OCI-LY1 (cell line): ENCODE measurements at regions not wholly inside any gene's neighbourhood (a gene's known extent, or its start where the extent isn't known, plus 50 kb on each side); places are given as distances from the start of the nearest gene placed in this dataset.
A peak's percentile ranks its signal among the peaks of the same experiment; 100 is the strongest.

Source experiments
- H2AFZ ChIP-seq: fragments of 200-600 bp; sonication (generic), shearing (Covaris generic); 2 replicates; pipeline ENCODE4 v1.6.0; 2014; ENCODE audit warnings: antibody characterized with exemption, mild to moderate bottlenecking, low read length
- H3F3A ChIP-seq: fragments of 200-600 bp; sonication (generic), shearing (Covaris generic); 2 replicates; pipeline ENCODE4 v1.6.0; 2014; ENCODE audit warnings: mild to moderate bottlenecking, antibody characterized with exemption, low read length, moderate library complexity; ENCODE audit not compliant: insufficient read depth
- H3K27ac ChIP-seq: fragments of 200-600 bp; sonication (generic); 2 replicates; pipeline ENCODE4 v1.5.1; 2014; ENCODE audit warnings: low read length, mixed run types, mild to moderate bottlenecking, low read depth; ENCODE audit not compliant: poor library complexity, severe bottlenecking
- H3K27me3 ChIP-seq: fragments of 200-600 bp; sonication (generic); 2 replicates; pipeline ENCODE4 v1.6.0; 2014; ENCODE audit warnings: antibody characterized with exemption, mild to moderate bottlenecking, low read length, moderate library complexity; ENCODE audit not compliant: insufficient read depth
- H3K36me3 ChIP-seq: fragments of 200-600 bp; sonication (generic); 2 replicates; pipeline ENCODE4 v1.6.1; 2014; ENCODE audit warnings: mild to moderate bottlenecking, antibody characterized with exemption, low read length, moderate library complexity, mixed read lengths; ENCODE audit not compliant: insufficient read depth
- H3K4me1 ChIP-seq: fragments of 200-600 bp; sonication (generic); 2 replicates; pipeline ENCODE4 v1.5.1; 2014; ENCODE audit warnings: mild to moderate bottlenecking, low read length, moderate library complexity; ENCODE audit not compliant: insufficient read depth, severe bottlenecking
- H3K4me2 ChIP-seq: fragments of 200-600 bp; sonication (generic), shearing (Covaris generic); 2 replicates; pipeline ENCODE4 v1.6.1; 2014; ENCODE audit warnings: low read length
- H3K4me3 ChIP-seq: fragments of 200-600 bp; sonication (generic); 2 replicates; pipeline ENCODE4 v1.5.1; 2014; ENCODE audit warnings: low read length, low read depth, mild to moderate bottlenecking, mixed read lengths; ENCODE audit not compliant: poor library complexity, severe bottlenecking
- H3K79me2 ChIP-seq: fragments of 200-600 bp; shearing (Covaris generic); 2 replicates; pipeline ENCODE4 v1.6.1; 2016; ENCODE audit warnings: mixed run types, low read length, mixed read lengths; ENCODE audit not compliant: insufficient read depth
- H3K9ac ChIP-seq: fragments of 200-600 bp; sonication (generic), shearing (Covaris generic); 2 replicates; pipeline ENCODE4 v1.6.1; 2014; ENCODE audit warnings: mild to moderate bottlenecking, low read length, mixed read lengths
- H3K9me2 ChIP-seq: fragments of 200-600 bp; sonication (generic), shearing (Covaris generic); 2 replicates; pipeline ENCODE4 v1.6.1; 2014; ENCODE audit warnings: low read depth, mild to moderate bottlenecking, low read length, mixed read lengths
- H3K9me3 ChIP-seq: fragments of 200-600 bp; shearing (Covaris generic); 2 replicates; pipeline ENCODE4 v1.6.1; 2014; ENCODE audit warnings: low read length, mixed read lengths
- H4K20me1 ChIP-seq: fragments of 200-600 bp; sonication (generic), shearing (Covaris generic); 2 replicates; pipeline ENCODE4 v1.6.0; 2016; ENCODE audit warnings: mild to moderate bottlenecking, low read length; ENCODE audit not compliant: insufficient read depth
- EZH2 ChIP-seq: fragments of 200-600 bp; sonication (generic), shearing (Covaris generic); IDR thresholded peaks from 2 replicates; pipeline ENCODE4 v1.8.0; 2017; ENCODE audit warnings: borderline replicate concordance, mixed run types, mild to moderate bottlenecking, antibody characterized with exemption, low read length, moderate library complexity, mixed read lengths
- TF ChIP-seq, protein P1 (sequence below): fragments of 200-600 bp; sonication (generic), shearing (Covaris generic); IDR thresholded peaks from 2 replicates; pipeline ENCODE4 v1.5.1; 2017; ENCODE audit warnings: mild to moderate bottlenecking, antibody characterized with exemption, low read length, moderate library complexity, mixed read lengths

DNA sequence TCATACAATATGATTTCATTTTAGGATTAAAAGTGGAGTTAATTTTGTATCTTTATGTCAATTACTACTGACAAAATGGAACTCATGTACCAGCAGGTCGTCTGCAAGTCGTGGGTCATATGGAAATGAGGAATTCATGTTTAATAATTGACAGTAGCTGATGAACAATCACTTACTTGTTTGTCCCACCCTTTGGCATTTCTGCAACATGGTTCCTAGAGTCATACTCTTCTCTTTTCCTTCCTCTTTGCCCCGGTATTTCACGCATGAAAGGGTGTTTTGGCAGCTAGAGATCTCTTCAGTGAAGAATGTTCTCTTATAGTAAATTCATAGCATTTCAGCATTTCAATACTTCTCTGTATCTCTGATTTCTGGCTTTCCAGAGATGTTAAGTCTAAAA lies 133.3 kb upstream of the SLC24A5 start:
- H3K4me3 ChIP-seq: no peak overlapping the region
- no peaks in the 10 kb centered on the region for H3K79me2 ChIP-seq
- no peak overlapping the region for H3K4me2 ChIP-seq
- H4K20me1 ChIP-seq: no peaks in the 10 kb centered on the region
- H3K9me3 ChIP-seq: no peaks in the 10 kb centered on the region
- H3K9me2 ChIP-seq: no peaks in the 10 kb centered on the region
- H3K27ac ChIP-seq: no peak overlapping the region
- no peak overlapping the region for H3K9ac ChIP-seq
- H3K4me1 ChIP-seq: no peaks in the 10 kb centered on the region
- H3F3A ChIP-seq: no peaks in the 10 kb centered on the region
- H2AFZ ChIP-seq: no peak overlapping the region
- no peaks in the 10 kb centered on the region for H3K27me3 ChIP-seq
- no peaks in the 10 kb centered on the region for H3K36me3 ChIP-seq
- no peak for TF ChIP-seq EZH2
- TF ChIP-seq, protein P1, sequence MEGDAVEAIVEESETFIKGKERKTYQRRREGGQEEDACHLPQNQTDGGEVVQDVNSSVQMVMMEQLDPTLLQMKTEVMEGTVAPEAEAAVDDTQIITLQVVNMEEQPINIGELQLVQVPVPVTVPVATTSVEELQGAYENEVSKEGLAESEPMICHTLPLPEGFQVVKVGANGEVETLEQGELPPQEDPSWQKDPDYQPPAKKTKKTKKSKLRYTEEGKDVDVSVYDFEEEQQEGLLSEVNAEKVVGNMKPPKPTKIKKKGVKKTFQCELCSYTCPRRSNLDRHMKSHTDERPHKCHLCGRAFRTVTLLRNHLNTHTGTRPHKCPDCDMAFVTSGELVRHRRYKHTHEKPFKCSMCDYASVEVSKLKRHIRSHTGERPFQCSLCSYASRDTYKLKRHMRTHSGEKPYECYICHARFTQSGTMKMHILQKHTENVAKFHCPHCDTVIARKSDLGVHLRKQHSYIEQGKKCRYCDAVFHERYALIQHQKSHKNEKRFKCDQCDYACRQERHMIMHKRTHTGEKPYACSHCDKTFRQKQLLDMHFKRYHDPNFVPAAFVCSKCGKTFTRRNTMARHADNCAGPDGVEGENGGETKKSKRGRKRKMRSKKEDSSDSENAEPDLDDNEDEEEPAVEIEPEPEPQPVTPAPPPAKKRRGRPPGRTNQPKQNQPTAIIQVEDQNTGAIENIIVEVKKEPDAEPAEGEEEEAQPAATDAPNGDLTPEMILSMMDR: no peak

DNA sequence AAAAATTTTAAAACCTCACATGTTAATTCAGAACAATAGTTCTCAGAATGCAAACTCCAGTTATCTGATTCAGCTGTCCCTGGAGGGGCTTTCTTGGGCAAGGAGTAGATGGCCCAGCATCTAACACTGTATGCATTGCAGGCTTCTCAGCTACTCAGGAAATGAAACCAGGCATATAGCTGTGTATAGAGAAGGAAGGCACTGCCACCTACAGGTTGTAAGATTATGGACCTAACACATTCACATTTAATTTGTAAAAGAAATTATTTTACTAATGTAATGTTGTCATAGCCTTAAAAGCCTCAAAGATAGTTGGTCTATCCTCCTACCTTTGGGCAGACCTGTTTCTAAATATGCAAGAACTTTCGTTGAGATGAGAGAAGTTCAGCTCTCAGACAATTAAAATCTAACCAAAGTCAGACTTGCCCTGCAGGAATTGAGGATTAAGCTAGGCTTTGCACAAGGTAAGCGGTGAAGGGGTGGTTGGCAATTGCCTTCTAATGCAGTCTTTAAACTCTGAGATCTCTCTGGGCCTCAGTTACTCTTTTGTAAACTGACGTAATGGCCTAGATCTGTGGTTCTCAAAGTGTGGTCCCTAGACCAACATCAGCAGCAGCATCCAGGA lies 132.8 kb upstream of the SLC24A5 start:
- Histone ChIP-seq H3K9ac (no peak overlapping the region), H3K4me3 (no peak overlapping the region), H3K36me3 (no peaks in the 10 kb centered on the region), H3K27ac (no peak overlapping the region), H3K27me3 (no peaks in the 10 kb centered on the region), H3K9me3 (no peaks in the 10 kb centered on the region), H3K4me2 (no peak overlapping the region), H3K79me2 (no peaks in the 10 kb centered on the region), H3K9me2 (no peaks in the 10 kb centered on the region), H3K4me1 (no peaks in the 10 kb centered on the region), H3F3A (no peaks in the 10 kb centered on the region), H4K20me1 (no peaks in the 10 kb centered on the region), H2AFZ (no peak overlapping the region)
- no peak for TF ChIP-seq EZH2
- TF ChIP-seq, protein P1: peak; percentile 56

DNA sequence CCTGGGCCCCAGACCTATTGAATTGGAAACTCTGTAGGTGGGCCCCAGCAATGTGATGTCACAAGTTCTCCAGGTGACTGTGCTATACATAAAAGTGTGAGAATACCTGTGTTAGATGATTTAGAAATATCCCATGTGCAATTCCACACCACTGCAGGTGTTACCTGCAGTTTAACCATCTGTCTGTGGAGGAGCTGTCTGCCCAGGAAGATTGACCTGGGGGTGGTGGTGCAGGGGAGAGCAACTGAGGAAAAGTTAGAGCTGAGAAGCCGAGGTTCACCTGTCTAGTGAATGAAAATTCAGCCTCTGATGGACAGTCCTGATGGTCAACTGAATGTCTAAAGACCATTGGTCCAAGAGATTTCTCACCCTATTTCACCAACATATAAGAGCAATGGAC lies 132.2 kb upstream of the SLC24A5 start:
- TF ChIP-seq, protein P1: no peak
- Histone ChIP-seq H3K36me3 (no peaks in the 10 kb centered on the region), H3K9me2 (no peaks in the 10 kb centered on the region), H3K27me3 (no peaks in the 10 kb centered on the region), H3K4me2 (no peak overlapping the region), H4K20me1 (no peaks in the 10 kb centered on the region), H3F3A (no peaks in the 10 kb centered on the region), H3K4me1 (no peaks in the 10 kb centered on the region), H2AFZ (no peak overlapping the region), H3K4me3 (no peak overlapping the region), H3K9ac (no peak overlapping the region), H3K79me2 (no peaks in the 10 kb centered on the region), H3K27ac (no peak overlapping the region), H3K9me3 (no peaks in the 10 kb centered on the region)
